GM21515 (cell line): ENCODE measurements at regions not wholly inside any gene's neighbourhood (a gene's known extent, or its start where the extent isn't known, plus 50 kb on each side); places are given as distances from the start of the nearest gene placed in this dataset.
"Not testable (repeated sequence)": the region's sequence is repeated elsewhere in the genome, so short reads cannot be mapped to it uniquely, and the experiment has no call there.

ENCODE experiments used
- ATAC-seq: cut with Tn5 transposase; IDR thresholded peaks from one replicate; pipeline ENCODE4 v1.9.1; 2021; ENCODE audit not compliant: unreplicated experiment

DNA sequence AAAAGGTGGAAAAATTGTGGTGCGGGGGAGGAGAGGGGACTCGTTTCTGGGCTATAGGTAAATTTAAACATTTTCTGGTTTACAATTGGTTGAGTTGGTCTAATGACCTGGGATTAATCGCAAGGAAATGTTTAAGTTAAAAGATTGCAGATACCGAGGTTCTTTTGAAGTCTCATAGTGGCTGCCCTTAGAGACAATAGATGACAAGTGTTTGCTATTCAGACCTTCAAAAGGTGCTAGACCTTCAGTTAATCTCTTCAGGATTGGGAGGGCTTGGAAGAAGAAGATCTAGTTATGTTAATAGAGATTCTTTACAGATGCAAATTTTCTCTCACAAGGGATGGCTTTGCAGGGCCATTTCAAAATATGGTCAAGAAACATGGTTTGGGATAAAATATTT, 2286.1 kb upstream of the AGA start:
- no peak for ATAC-seq

GRCh38 chr4:179736820-179737219, 2294.6 kb upstream of the AGA start:
- not testable (repeated sequence) for ATAC-seq

- no peak for ATAC-seq
These were observed 2296.6 kb upstream of the AGA start for GRCh38 chr4:179738822-179739221.

DNA sequence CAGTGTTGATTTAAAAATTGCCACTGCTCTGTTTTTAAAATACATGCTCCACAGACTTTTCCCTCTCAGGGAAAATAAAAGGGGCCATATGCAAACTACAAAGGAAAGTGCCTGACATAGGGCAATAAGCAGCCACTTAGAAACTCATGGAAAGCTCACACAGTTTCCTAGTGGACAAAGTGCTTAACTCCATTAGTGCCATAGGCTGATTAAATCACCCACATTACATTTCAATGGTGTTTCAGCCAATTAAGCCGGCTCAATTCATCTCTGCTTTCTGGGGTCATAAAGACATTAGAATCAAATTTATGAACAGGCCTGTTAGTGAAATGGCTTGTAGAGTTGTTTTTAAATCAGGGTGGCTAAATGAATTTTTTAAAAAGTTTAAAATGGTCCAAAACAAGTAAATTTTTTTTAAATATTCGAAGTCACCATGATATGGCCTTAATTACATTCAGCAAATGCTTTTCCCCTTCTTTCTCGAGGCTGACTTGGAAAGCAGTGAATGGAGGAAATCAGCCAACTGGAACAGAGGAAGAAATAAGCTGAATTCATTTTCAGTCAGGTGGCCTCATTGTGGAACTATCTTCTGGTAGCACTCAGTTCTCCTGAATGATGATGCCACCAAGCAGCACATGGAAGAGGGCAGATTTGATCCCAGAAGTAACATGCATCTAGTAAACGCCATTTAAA, 2305.1 kb upstream of the AGA start:
- ATAC-seq = no peak

GRCh38 chr4:179748837-179749236, 2306.6 kb upstream of the AGA start:
- ATAC-seq = no peak

DNA sequence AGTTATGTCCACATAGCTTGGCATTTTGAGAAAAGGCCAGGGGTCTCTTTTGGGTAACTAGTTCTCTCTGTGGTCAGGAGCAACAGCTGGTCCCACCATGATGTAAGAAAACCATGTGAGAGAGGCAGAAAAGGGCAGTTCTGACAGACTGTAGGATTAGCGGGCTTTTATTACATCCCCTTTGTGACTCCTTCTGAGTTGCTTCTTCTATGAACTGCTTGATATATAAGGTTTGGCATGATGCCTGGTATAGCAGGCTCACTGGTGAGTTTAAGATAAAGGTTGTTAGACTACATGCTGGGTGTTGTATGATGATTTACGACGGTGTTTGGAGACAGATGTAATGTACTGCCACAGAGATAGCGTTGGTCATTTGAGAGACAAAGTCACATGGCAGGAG, 2308.1 kb upstream of the AGA start:
- ATAC-seq = no peak

DNA sequence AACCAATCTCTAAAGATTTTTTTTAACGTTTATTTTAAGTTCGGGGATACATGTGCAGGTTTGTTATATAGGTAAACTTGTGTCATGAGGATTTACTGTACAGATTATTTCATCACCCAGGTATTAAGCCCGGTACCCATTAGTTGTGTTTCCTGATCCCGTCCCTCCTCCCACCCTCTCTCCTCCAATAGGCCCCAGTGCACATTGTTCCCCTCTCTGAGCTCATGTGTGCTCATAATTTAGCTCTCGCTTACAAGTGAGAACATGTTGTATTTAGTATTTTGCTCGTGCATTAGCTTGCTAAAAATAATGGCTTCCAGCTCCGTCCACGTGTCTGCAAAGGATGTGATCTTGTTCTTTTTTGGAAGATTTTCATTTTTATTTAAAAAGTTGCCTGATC, 2309.4 kb upstream of the AGA start:
- no peak for ATAC-seq

DNA sequence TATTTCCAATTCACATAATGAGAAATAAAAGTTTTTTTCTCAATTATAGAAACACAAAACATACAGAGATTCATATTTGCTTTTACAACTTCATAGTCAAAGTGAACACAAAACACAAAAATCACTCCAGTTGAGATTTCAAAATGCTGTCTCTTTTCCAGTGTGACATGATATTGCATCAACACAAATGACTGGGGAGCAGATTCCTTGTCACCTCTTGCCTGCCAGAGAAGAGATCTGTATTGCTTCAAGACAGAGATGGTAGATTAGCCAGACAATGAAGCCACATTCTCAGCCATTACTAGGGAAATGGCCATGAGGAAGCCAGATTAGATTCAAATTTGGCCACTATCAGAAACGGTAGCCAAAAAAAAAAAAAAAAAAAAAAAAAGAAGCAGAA, 2313.1 kb upstream of the AGA start:
- no peak for ATAC-seq

DNA sequence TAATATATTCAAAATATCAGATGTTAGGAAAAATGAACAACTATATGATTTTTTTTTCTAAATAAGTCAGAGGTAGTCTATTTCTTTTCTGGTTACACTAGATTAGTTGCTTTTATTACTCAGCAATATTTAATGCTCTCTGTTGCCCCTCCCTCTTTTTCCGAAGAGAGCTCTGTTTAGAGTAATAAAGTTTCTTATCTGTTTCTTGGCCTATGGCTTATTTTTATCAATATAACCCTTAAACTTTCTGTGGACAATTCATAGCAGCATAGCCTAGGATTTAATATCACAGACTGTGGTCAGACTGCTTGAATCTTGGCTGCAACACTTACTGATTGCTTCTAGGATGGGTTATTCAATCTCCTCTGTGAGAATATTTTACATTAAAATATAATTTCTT, 2315.4 kb upstream of the AGA start:
- ATAC-seq = no peak

DNA sequence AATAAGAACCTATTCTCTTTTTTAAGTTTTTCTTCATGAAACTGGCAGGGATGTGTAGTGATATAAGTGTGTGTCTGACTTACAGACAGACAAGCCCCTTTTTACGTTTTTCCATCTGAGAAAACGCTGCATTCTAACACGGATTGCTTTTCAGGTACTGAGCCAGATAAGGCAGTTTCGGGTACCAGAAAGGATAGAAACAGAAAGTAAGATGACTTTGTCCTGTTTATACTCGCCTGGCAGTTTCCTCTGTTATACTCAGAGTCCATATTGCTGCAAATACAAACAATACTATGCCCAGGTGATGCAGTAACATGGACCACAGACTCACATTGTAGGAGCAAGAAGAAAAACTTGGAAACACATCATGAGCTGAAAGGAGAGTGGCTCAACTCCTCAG, 2320.6 kb upstream of the AGA start:
- no peak for ATAC-seq

DNA sequence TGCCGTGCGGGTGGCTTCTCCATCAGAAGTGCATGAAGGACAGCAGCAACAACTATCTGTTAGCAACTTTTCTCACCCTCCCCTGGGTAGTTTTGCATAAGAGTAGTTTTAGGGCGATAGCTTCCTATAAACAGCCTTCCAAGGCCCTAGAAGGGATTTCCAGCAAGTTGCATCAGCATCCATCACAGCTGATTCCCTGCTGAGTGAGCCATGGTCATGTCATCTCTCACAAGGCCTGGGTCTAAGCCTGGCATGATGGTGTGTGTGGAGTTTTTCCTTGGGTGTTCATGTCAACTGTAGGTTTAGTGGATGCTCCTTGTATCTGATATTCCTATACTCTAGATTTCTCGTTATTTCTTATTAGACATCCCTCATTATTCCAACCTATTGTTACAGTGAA, 2324.7 kb upstream of the AGA start:
- no peak for ATAC-seq

DNA sequence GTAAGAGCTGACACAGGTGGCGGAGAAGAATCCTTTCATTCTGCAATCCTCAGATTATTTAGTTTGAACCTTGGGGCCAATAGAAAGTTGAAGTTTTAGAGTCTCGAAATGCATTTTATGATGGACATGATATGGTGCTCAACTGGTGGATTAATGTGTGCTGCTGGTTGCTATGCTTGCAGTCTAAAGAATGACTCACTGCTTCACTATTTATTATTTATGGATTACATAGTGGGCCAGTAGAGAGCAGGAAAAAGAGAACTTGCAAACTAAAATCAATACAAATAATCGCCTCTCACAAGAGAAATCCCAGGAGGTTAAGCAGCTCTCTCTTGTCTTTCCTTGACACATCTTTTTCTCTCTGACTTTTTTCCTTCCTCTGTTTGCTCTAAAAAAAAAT, 2326.8 kb upstream of the AGA start:
- no peak for ATAC-seq

GRCh38 chr4:179797738-179798137, 2355.5 kb upstream of the AGA start:
- ATAC-seq = no peak

- ATAC-seq = no peak
These were observed 2361.6 kb upstream of the AGA start for GRCh38 chr4:179803857-179804256.

DNA sequence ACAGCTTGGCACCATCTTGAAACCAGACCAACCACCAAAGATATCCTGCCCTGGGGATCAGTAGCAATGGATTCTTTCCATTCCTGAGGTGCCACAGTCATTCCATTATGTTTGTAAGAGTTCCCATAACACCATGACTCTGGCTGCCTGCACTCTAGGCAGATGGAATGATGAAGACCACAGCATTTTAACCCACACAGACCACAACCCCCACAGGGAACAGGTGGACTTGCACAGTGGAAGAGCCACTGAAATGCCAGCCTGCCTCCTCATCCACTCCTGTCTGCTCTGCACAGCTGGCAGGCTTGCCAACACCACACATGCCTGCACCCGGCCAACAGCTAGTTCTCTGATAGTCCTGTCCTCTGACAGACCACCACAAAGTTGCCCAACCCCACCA, 2362.2 kb upstream of the AGA start:
- no peak for ATAC-seq

DNA sequence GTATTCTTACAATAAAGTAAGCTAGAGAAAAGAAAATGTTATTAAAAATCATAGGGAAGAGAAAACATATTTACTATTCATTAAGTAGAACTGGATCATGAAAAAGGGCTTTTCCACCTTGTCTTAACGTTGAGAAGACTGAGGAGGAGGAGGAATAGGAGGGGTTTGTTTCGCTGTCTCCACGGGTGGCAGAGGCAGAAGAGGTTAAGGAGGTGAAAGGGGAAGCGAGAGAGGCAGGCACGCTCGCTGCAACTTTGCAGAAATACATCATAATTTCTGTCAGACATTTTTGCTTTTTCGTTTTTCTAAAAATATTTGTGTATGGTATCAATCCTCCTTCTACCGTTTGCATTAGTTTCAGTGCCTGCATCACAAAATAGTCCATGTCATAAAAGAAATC, 2375.1 kb upstream of the AGA start:
- ATAC-seq = no peak

- no peak for ATAC-seq
These were observed 2381.1 kb upstream of the AGA start for GRCh38 chr4:179823342-179823741.

- ATAC-seq = no peak
These were observed 2389.0 kb upstream of the AGA start for GRCh38 chr4:179831274-179831673.

- ATAC-seq = no peak
These were observed 2394.2 kb upstream of the AGA start for GRCh38 chr4:179836179-179837075.

DNA sequence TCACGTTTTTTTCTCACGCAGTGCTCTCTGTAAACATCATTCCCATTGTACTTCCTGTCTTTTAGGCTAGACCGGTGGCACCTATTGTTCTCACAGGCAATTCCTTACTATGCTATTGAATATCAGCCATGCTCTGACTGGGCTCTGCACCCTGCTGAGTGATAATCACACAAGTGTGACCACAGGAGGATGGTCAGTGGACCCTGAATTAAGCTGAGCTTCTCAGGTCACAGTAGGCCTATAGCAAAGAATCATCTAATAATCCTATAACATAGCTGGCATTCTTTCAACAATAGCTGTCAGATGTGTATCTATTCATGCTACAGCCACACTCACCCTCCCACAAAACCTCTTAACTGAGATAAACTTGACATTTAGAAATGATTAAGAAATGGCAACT, 2399.8 kb upstream of the TENM3 start:
- ATAC-seq = no peak

- ATAC-seq = no peak
These were observed 2387.7 kb upstream of the TENM3 start for GRCh38 chr4:179855469-179855868.

DNA sequence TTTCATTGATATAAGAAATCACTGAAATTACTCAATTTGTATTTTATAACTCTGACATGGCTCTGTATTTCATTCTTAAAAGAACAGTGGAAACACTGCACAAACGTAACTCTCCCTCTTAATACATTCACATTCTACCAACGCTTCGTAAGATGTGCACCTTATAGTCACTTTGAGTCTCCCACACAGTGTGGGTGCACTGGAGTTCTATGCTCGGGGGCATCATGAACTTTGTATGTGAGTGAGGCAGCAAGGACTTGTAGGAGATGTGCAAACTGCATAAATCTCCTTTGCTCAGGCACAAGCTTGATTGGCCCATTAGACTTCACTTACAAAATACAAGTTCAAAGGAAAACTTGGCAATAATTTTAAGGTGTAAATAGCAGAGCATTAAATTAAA, 2385.0 kb upstream of the TENM3 start:
- ATAC-seq = no peak
